Tibial nerve (tissue), 4 donors: ENCODE measurements at regions not wholly inside any gene's neighbourhood (a gene's known extent, or its start where the extent isn't known, plus 50 kb on each side); places are given as distances from the start of the nearest gene placed in this dataset.

Experiments
- CTCF ChIP-seq, 5 experiments: fragments of 200-600 bp in 3 of 5; fragments of 450-650 bp in 2 of 5; sonication (generic) in 3 of 5; IDR thresholded peaks; one replicate each; pipeline ENCODE4 v1.5.1; 2016 to 2019; ENCODE audit warnings: antibody characterized with exemption in 5 of 5, mild to moderate bottlenecking in 3 of 5, moderate library complexity in 2 of 5
- EP300 ChIP-seq, 2 donors: sonication (generic); formaldehyde crosslinking; IDR thresholded peaks; one replicate each; pipeline ENCODE4 v1.6.1; 2017; ENCODE audit warnings: antibody characterized with exemption in 2 of 2, mild to moderate bottlenecking in 1 of 2
- POLR2A ChIP-seq, 2 donors: fragments of 450-650 bp; IDR thresholded peaks; one replicate each; pipeline ENCODE4 v1.6.1; 2017; ENCODE audit warnings: antibody characterized with exemption in 2 of 2, mild to moderate bottlenecking in 2 of 2, moderate library complexity in 2 of 2

DNA sequence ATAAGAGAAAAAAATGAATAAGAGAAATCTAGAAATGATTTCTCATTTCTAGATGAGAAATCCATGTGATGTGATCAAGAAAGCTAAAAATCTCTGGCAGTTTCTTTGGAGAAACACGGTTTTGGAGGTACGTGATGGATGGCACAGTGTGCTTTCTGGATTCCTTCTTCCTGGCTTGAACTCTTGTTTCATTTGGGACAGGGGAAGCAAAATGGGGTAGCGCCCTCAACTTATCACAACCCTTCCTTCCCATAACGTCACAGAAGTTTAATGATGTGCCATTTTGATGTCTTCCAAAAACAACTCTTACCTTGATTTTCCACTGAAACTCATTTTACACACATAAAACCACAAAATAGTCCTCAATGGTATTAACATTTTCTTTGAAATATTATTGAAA is 1037.3 kb downstream of the ROBO2 start:
- TF ChIP-seq POLR2A (IDR thresholded peaks at IDR 0.05) = no peak
- no peak for TF ChIP-seq EP300 (IDR thresholded peaks at IDR 0.05)
- no peak for TF ChIP-seq CTCF (IDR thresholded peaks at IDR 0.05)
